NCI-H146 (cell line): ENCODE measurements at regions not wholly inside any gene's neighbourhood (a gene's known extent, or its start where the extent isn't known, plus 50 kb on each side); places are given as distances from the start of the nearest gene placed in this dataset.
"Not testable (repeated sequence)": the region's sequence is repeated elsewhere in the genome, so short reads cannot be mapped to it uniquely, and the experiment has no call there.

Source experiments
- DNase-seq: peaks from one replicate; lab custom pipeline; 2025; lab: John Stamatoyannopoulos, UW

- no peak for DNase-seq
These were observed 50.1 kb upstream of the ACSL4 start for GRCh38 chrX:109782994-109783700.

GRCh38 chrX:109783701-109784079, 50.6 kb upstream of the ACSL4 start:
- no peak for DNase-seq

DNA sequence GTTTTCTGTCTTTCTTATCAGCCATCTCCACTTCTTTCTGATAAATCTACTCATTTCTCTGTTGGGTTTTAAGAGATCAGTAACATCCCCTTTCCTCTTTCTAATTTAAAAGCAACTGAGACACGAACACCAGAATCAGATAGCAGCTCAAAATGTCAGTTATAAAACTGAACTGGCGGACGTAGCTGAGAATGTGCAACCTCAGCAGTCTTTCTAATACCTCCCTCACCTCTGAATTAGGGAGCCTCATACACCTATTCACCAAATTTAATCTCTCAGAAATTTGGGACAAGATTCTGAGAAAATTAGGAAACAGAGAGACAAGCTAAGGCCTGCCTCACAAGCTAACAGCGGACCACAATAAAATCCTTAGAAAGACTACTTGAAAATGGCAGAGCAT, 52.0 kb upstream of the ACSL4 start:
- no peak for DNase-seq

GRCh38 chrX:109790511-109790910, 57.5 kb upstream of the ACSL4 start:
- not testable (repeated sequence) for DNase-seq

DNA sequence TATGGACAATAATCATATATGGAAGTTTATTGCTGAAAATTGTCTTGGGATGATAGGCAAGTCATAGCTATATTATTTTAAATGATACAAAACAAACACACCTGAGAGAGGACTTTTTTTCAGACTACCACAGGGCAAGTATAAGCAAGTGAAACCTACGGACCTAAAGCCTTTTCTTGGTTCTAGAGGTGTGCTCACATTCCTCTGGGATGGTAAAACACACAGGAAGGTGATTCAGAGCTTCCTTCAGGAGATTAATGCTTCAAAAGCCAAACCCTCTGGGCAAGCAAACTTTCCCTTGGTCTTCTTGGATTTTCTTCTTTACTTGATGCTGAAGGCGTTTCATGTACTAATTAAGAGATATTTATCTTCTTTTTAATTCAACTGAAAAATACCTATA, 60.1 kb upstream of the ACSL4 start:
- no peak for DNase-seq

- no peak for DNase-seq
These were observed 62.6 kb upstream of the ACSL4 start for GRCh38 chrX:109795682-109796081.

DNA sequence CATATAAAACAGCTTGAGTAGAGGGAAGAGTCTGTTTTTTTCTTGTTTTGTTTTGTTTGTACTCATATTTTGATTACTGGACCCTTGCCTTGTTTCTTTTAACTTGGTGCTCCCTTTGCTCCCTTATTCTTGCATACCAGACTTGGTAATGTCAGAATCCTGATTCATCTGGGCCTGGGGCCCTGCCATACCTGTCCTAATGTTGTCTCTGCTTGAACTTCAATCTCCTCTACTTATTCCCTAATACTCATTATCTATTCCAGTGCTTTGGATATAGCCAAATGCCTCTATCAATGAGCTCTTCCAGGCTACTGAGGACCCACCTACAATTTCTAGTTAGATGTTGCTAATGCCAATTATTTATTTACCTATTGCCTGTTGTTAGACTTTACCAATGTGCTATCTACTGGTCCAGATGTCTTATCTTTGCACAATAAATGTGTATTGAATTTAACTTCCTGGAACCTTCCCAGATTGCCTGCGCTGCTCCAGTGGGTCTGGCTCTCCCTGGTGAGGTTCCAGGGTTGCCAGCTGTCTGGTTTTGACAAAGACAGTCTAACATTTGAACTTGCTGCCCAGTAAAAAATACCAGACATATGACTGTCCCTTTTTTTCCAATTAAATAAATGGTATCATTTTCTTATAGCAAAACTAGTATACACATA, 64.4 kb upstream of the ACSL4 start:
- no peak for DNase-seq

- no peak for DNase-seq
These were observed 79.2 kb upstream of the ACSL4 start for GRCh38 chrX:109812236-109812635.

DNA sequence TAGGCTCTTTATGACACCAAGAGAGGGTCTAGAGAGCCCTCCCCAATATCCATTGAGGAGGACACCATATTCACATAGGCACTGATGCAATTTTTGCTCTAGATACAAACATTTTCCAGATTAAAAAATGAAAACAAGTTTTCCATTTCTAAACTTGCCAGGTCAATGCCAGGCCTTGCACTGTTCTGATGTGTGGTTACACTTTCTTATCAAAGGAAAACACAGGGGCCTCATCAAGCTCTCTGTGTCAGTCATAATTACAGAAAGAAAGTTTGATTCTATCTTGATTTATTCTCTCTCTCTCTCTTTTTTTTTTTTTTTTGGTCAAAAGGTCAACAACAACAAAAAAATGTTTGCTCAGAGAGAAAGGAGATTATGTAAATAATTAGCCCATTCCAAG, 80.2 kb upstream of the ACSL4 start:
- DNase-seq, result no peak

DNA sequence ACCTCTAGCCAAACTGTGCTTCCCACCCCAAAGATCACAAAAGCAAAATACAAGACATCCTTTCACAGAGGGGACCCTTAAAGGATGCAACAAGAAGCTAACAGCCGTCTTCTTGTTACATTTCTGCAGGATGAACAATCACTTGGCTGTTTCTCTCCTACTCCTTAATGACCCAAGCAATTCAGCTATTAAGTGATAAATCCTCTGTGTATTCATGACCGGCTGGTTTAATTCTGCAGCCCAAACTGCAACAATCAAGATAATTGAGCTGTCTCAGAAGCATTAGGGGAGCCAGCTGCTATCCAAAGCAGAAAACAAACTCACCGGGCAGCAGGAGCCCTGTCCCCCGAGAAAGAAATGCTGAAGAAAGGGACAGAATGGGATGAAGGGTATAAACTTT, 85.9 kb upstream of the ACSL4 start:
- no peak for DNase-seq

GRCh38 chrX:109822861-109823260, 89.8 kb upstream of the ACSL4 start:
- no peak for DNase-seq

GRCh38 chrX:109826954-109827708, 94.1 kb upstream of the ACSL4 start:
- no peak for DNase-seq

GRCh38 chrX:109827772-109828171, 94.7 kb upstream of the ACSL4 start:
- no peak for DNase-seq

- DNase-seq, result no peak
These were observed 97.2 kb upstream of the ACSL4 start for GRCh38 chrX:109830157-109830703.

DNA sequence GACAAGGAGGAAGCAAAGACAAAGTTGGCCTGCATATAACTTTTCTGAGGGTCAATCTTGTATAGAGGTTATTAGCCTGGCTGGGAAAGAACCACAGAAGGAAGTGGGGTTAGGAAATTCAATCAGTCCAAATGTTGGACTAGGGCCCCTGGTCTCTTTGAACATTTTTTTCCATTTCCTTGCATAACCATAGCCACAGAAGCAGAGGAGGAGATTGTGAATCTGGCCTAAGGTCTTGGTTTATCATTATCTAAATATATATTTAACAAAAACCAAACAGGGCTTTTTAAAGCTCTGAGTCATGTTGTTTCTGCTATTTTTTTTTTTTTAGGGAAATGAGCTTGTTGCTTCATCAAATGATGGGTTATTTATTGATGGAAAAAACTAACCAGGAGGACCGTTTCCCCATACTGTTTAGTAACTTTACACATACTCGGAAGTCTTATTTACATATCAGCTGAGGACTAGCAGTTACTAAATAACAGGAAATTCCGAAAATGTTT, 97.7 kb upstream of the ACSL4 start:
- no peak for DNase-seq

DNA sequence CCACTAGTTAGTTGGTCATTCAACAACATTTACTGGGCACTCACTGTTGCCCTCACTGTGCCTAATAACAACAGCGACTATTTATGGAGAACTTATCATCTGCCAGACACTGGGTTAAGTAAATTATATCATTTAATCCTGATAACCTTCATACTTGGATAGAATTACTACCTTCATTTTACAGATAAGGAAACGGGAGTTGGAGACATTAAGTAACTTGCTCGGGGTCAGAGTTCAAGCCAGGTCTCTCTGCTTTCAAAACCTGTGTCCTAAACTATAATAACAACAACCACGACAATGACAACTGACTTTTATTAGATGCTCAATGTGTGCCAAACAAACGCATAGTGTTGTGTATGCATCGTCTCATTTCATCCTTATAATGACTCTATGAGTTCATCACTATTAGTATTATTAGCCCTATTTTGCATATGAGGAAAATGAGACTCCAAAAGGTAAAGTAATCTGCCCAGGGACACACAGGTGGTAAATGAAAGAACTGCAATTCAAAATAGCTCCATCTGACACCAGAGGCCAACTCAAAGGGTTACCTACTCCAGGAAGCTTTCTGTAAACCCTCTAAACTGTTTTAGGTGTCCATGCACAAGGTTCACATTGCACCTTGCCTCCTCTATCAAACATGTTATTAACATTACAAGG, 98.4 kb upstream of the ACSL4 start:
- DNase-seq, result no peak

GRCh38 chrX:109839694-109840567, 106.9 kb upstream of the ACSL4 start:
- DNase-seq, result no peak

DNA sequence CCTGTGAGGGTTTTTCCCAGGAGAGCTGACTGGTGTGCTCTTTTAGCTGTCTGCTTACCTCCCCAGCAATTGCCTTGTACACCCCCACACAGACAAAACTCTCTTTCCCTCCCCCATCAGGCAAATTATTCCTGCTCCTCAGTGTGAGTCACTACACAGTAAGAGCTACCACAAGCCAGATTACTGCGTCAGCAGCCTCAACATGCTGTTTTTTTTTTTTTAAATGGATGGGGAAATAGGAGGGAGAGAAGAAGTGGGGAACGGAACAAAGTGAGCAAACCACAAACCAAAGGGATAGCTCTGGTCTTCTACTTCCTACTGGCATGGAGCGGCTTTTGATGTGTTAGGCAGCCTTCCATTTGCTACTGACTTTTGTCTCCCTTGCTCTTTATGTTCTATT, 107.5 kb upstream of the ACSL4 start:
- no peak for DNase-seq

GRCh38 chrX:109841257-109841656, 108.2 kb upstream of the ACSL4 start:
- DNase-seq, result no peak

- no peak for DNase-seq
These were observed 109.0 kb upstream of the ACSL4 start for GRCh38 chrX:109841869-109842579.

DNA sequence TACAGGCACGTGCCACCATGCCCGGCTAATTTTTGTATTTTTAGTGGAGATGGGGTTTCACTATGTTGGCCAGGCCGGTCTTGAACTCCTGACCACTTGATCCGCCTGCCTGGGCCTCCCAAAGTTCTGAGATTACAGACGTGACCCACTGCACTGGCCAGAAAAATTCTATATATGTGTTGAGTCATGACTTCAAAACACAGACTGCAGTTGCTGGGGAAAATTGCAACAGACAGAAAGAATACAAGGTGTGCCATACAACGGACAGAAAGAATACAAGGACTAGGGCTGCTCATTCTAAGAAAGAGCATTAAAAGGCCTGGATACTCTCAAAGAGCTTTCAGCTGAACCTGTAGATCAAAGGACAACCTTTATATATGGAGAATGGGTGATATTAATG, 109.6 kb upstream of the ACSL4 start:
- DNase-seq, result no peak
